Activated CD4-positive, alpha-beta T cell treated with anti-CD3 and anti-CD28 coated beads, Interleukin-2, amount 50 U/mL, for 24 hours (primary cell): ENCODE measurements at regions not wholly inside any gene's neighbourhood (a gene's known extent, or its start where the extent isn't known, plus 50 kb on each side); places are given as distances from the start of the nearest gene placed in this dataset.

Source experiments
- DNase-seq, 2 donors: peaks; one replicate each; pipeline ENCODE4 v3.0.0-alpha.2; 2020; ENCODE audit warnings: low read depth in 1 of 2, low spot score in 1 of 2

DNA sequence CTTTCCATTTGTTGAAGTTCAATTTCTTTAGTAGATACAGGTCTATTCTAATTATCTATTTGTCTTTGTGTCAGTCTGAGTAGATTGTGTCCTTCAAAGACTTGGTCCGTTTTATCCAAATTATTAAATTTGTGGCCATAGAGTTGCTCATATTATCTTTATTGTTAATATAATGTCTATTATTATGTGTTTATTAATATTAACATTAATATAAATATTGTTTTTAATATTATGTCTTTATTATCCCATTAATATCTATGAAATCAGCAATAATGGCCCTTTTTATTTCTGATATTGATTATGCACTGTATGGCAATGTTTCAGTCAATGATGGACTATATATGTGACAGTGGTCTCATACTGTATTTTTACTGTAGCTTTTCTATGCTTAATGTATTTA lies 2067.3 kb upstream of the AGA start:
- DNase-seq, result no peak

DNA sequence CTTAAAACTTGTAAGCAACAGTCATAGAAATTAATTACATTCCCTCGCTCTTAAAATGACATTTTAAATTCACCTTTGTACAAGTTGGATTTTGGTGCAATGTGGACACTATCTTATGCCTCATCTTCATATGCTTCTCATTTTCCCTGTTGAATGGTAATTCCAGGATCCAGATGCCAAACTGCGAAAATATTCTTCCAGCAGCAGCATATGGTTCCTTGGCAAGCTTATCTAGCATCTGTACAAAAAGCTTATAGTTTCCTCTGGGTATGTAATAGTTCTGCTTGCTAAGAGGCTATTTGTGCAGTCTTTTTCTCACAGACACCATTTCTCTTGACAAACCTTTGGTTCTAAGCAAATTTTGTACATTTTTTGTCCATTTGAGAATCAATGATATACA lies 2079.7 kb upstream of the AGA start:
- no peak for DNase-seq

DNA sequence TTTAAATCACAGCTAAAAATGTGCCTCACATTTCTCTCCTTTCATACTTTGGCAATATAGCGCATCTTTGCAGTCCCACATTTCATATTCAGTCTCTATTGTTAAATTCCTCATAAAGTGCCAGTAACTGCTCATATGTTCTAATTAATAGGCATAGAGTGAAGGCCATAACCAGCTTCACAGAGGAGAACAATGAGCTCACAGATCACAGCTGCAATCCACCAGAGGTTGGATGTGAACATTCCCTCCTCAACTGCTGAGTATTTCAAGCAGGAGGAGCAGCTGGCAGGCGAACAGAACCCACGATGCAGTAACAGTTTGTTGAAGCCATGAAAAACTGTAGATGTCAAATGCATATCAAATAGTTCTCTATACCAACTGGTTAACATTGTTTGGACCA lies 2088.7 kb upstream of the AGA start:
- DNase-seq, result no peak

DNA sequence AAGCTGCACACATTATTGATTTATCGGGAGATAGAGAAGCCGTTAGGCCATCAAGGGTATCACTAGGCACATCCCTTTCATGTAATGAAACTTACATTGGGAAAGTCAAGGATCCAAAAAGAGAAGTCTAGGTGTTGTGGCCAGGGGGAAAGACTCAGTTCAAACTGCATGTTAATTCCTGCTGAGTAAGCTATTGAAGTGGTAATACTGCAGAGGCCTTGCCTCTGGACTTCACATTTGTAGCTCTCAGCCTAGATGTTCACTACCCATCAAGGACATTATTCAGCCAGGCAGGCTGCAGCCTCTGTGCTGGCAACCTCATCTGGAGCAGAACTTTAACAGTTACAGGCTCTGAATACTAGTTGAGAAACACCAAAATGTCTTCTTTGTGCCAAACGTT lies 2094.5 kb upstream of the AGA start:
- no peak for DNase-seq

DNA sequence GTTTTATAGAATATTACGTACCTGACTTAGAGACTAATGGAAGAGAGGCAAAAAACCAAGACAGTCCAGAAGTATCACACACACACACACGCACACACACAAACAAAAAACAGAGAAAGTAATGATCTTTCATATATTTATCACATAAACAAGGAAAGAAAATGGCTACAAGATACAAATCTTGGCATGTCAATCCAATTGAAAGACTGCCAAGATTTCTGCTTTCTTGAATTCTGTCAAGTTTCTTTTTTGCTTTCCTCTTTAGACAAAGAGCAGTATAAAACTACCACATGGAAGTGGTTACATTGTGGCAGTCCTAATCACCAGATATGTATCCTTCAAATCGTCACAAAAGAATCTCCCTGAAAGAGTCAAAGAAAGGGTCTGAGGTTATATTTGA lies 2097.4 kb upstream of the AGA start:
- no peak for DNase-seq

GRCh38 chr4:179543771-179544170 lies 2101.5 kb upstream of the AGA start:
- no peak for DNase-seq

GRCh38 chr4:179544496-179544895 lies 2102.3 kb upstream of the AGA start:
- DNase-seq, result no peak

- no peak for DNase-seq
Measured at GRCh38 chr4:179552131-179552530, 2109.9 kb upstream of the AGA start.

DNA sequence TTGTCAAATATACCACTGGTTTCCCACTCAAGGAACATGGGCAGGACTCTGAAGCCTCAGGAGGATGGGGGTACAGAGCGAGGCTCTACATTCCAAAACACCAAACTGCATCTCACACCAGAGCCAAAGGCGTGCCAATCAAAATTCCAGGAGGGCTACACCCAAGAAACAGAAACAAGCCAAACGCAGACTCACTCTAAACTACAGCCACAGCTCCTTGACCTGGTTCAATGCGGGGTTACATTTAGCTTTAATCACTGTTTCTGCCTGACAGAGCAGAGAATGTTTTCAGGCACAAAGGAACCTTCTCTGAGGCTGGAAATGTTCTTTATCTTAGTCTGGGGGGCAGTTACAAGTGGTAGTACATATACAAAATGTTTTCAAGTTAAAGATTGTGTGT lies 2121.5 kb upstream of the AGA start:
- DNase-seq, result no peak

GRCh38 chr4:179569549-179569948 lies 2127.3 kb upstream of the AGA start:
- DNase-seq, result no peak

DNA sequence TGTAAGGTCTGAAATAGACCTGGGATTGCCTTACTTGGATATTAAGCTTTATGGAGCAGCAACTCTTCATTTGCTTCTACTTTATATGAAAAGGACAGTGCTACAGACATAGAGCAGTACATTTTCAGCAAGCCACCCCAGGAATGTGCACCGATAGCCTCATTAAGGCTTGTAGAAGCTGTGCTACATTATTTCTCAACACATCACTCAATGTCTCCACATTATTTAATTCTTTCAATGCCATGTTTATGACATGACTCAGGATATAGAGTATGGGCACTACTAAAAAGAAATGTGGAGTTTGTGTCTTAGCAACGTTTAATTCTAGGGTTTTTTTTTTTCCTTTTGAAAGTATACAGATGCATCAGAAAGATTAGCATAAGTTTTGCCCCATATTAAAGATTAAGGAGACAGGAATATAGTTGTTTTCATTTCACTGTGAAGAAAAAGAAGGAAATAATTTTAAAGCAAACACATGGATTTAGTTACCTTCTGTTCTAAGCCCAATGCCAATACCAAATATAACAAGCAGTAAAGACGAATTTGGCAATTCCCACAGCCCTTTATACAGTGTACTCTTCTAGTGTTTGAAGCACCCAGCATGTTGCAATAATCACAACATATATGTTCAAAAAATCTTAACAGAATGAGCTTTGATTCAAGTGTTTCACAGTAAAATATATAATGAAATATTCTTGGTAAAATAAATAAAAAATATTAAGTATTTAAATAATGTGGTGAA lies 2140.1 kb upstream of the AGA start:
- no peak for DNase-seq

GRCh38 chr4:179583221-179583620 lies 2141.0 kb upstream of the AGA start:
- DNase-seq, result no peak

DNA sequence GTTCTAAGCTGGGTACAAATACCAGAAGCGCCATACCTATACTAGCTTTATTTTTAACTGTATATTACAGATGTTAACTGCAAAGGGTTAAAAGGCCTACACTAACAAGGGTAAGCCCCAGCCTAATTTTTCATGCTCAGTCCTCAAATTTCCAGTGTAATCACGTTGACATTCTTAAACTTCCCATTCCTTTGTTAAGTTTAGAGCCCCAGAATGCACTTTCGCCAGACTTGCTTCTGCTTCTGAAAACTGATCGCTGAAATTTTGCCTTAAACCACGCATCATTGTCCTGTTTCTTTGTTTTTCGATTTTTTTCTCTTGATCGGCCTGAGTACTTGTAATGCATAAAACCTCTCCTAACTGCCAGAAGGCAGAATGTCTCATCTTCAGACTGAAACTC lies 2141.9 kb upstream of the AGA start:
- DNase-seq, result no peak

GRCh38 chr4:179585761-179586160 lies 2143.5 kb upstream of the AGA start:
- DNase-seq, result no peak

DNA sequence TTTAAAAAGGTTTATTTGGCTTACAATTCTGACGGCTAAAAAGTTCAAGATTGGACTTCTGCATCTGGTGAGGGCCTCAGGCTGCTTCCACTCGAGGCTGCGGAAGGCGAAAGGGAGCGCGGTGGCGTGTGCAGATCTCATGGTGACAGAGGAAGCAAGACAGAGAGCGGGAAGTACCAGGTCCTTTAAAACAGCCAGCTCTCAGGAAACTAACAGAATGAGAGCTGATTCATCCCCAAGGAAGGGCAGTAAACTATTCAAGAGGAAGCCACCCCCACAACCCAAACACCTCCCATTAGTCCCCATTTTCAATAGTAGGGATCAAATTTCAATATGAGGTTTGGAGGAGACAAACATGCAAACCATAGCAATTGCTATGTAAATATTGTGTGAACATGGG lies 2144.2 kb upstream of the AGA start:
- no peak for DNase-seq

DNA sequence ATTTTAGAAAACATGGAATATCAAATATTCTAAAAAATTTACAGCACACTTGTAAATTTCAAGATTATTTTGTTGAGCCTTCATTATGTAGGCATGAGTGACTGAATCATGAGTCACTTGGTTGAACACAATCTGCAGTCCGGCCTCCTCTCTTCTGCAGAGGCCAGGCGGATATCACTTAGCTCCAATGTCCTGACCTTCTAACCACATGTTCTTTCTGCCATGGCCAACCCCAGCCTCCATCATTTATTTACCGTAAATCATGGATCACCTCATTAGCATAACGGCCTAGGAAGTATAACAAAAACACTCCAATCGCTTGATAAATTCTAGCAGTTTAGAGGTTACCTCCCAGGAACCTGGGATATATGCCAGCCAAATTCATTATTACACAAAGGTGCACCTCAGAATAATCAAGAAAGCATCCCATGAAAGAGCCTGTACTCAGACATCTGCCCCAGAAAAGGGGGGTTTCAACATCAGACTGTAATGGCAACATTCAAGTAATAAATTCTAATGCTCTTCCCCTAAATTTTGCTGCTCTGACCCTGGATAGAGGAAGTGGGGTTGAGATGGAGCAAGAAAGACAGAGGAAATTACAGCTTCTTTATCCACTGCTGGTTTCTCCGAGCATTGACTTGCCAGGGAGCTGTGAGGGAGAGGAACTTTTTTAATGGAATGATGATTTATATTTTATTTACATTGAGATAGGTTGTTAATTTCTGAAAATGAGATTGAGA lies 2153.6 kb upstream of the AGA start:
- DNase-seq, result no peak

- no peak for DNase-seq
Measured at GRCh38 chr4:179596621-179597020, 2154.4 kb upstream of the AGA start.

GRCh38 chr4:179597301-179597700 lies 2155.1 kb upstream of the AGA start:
- no peak for DNase-seq

GRCh38 chr4:179601671-179602070 lies 2159.4 kb upstream of the AGA start:
- DNase-seq, result no peak

GRCh38 chr4:179605196-179605595 lies 2163.0 kb upstream of the AGA start:
- no peak for DNase-seq

- no peak for DNase-seq
Measured at GRCh38 chr4:179607003-179607402, 2164.8 kb upstream of the AGA start.

DNA sequence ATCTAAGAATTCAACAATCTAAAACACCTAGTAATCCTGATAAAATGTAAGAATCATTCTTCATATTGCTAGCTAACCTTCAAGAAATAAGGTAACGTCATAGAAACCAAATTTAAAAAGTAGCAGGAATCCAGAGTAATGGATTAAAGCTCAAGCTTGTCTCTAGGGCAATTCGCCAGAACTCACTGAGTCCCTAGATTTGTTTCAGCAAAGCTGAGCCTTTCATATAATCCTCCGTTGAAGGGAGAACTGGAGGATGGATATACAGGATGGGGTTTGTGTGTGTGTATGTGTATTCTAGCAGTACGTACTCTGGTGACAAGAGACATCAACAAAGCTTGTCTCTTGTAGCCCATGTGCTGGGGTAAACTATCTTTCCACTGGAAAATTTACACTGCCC lies 2173.5 kb upstream of the AGA start:
- no peak for DNase-seq

DNA sequence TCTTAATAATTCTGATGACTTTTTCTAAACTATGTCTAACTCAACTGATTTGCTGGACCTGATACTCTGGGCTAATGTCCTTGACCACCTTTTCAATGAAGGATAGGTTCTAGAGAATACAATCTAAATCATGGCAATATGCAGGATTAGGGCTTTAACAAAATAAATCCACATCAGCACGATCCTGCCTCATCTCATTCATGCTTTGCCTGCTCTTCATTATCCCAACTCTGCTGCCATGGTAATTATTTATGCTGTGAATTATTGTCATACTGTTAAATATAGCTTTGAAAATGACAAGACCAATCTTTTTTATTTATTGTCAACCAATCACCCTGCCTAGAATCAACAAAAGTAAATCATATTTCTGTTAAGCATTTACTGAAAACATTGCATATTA lies 2176.7 kb upstream of the AGA start:
- DNase-seq, result no peak
